Dermis microvascular lymphatic vessel endothelial cell (primary cell): ENCODE measurements at regions not wholly inside any gene's neighbourhood (a gene's known extent, or its start where the extent isn't known, plus 50 kb on each side); places are given as distances from the start of the nearest gene placed in this dataset.

Source experiments
- DNase-seq, 2 donors: peaks; one replicate each; pipeline versions ENCODE4 v3.0.0 to v3.0.0-alpha.2; 2010; ENCODE audit warnings: low read depth in 2 of 2

- DNase-seq = no peak
These were observed 646.4 kb downstream of the CDY2B start for GRCh38 chrY:17233435-17234109.

GRCh38 chrY:17231994-17232393, 648.0 kb downstream of the CDY2B start:
- no peak for DNase-seq

GRCh38 chrY:17223502-17223901, 656.5 kb downstream of the CDY2B start:
- DNase-seq = no peak

GRCh38 chrY:17202395-17202794, 677.6 kb downstream of the CDY2B start:
- DNase-seq = no peak

- no peak for DNase-seq
These were observed 695.7 kb downstream of the CDY2B start for GRCh38 chrY:17184299-17184698.

GRCh38 chrY:17166881-17167280, 713.1 kb downstream of the CDY2B start:
- no peak for DNase-seq

GRCh38 chrY:17122166-17122565, 757.9 kb downstream of the CDY2B start:
- DNase-seq = no peak

- no peak for DNase-seq
These were observed 794.7 kb downstream of the CDY2B start for GRCh38 chrY:17085303-17085702.

GRCh38 chrY:17079887-17080286, 800.1 kb downstream of the CDY2B start:
- DNase-seq = no peak

GRCh38 chrY:17067307-17067706, 812.7 kb downstream of the CDY2B start:
- no peak for DNase-seq

GRCh38 chrY:17053041-17053440, 827.0 kb downstream of the CDY2B start:
- DNase-seq = no peak

- no peak for DNase-seq
These were observed 829.6 kb downstream of the CDY2B start for GRCh38 chrY:17050374-17050773.

- no peak for DNase-seq
These were observed 834.9 kb downstream of the CDY2B start for GRCh38 chrY:17045124-17045523.

- no peak for DNase-seq
These were observed 835.3 kb downstream of the CDY2B start for GRCh38 chrY:17044723-17045122.

- DNase-seq = no peak
These were observed 835.7 kb downstream of the CDY2B start for GRCh38 chrY:17044272-17044671.

- no peak for DNase-seq
These were observed 841.6 kb downstream of the CDY2B start for GRCh38 chrY:17038439-17038838.

GRCh38 chrY:17018126-17018525, 861.9 kb downstream of the CDY2B start:
- DNase-seq = no peak

- no peak for DNase-seq
These were observed 886.5 kb downstream of the CDY2B start for GRCh38 chrY:16993551-16993950.

GRCh38 chrY:16981776-16982175, 898.2 kb downstream of the CDY2B start:
- no peak for DNase-seq

- no peak for DNase-seq
These were observed 920.9 kb downstream of the CDY2B start for GRCh38 chrY:16959071-16959470.

- no peak for DNase-seq
These were observed 932.8 kb downstream of the CDY2B start for GRCh38 chrY:16947221-16947620.
